ENCODE measurements at regions not wholly inside any gene's neighbourhood (a gene's known extent, or its start where the extent isn't known, plus 50 kb on each side); places are given as distances from the start of the nearest gene placed in this dataset.

GRCh38 chr5:3701694-3702093 is 106.1 kb downstream of the IRX1 start:
- H3K4me3 Mint-ChIP-seq = no peak overlapping the region
- ATAC-seq = no peak
- H3K9me3 Mint-ChIP-seq = peaks cover 12% of the 10 kb centered on the region
- no peaks in the 10 kb centered on the region for H3K27me3 Mint-ChIP-seq
- H3K36me3 Mint-ChIP-seq = no peaks in the 10 kb centered on the region
- H3K27ac Mint-ChIP-seq = no peak overlapping the region
- no peaks in the 10 kb centered on the region for H3K4me1 Mint-ChIP-seq

- Mint-ChIP-seq H3K36me3 (no peaks in the 10 kb centered on the region), H3K9me3 (peaks cover 15% of the 10 kb centered on the region), H3K27me3 (no peaks in the 10 kb centered on the region), H3K4me3 (no peak overlapping the region), H3K27ac (no peak overlapping the region), H3K4me1 (no peaks in the 10 kb centered on the region)
- no peak for ATAC-seq
These were observed 109.0 kb downstream of the IRX1 start for GRCh38 chr5:3704661-3705060.

- no peaks in the 10 kb centered on the region for H3K36me3 Mint-ChIP-seq
- no peaks in the 10 kb centered on the region for H3K27me3 Mint-ChIP-seq
- no peak overlapping the region for H3K4me3 Mint-ChIP-seq
- no peak overlapping the region for H3K27ac Mint-ChIP-seq
- no peak for ATAC-seq
- peaks cover 13% of the 10 kb centered on the region for H3K9me3 Mint-ChIP-seq
- no peaks in the 10 kb centered on the region for H3K4me1 Mint-ChIP-seq
These were observed 113.6 kb downstream of the IRX1 start for GRCh38 chr5:3709068-3709716.

- Mint-ChIP-seq H3K9me3 (peaks cover 13% of the 10 kb centered on the region), H3K4me1 (no peaks in the 10 kb centered on the region), H3K27ac (no peak overlapping the region), H3K36me3 (no peaks in the 10 kb centered on the region), H3K4me3 (no peak overlapping the region), H3K27me3 (no peaks in the 10 kb centered on the region)
- no peak for ATAC-seq
These were observed 114.2 kb downstream of the IRX1 start for GRCh38 chr5:3709717-3710348.

- ATAC-seq = no peak
- Mint-ChIP-seq H3K4me1 (no peaks in the 10 kb centered on the region), H3K4me3 (no peak overlapping the region), H3K27me3 (no peaks in the 10 kb centered on the region), H3K36me3 (no peaks in the 10 kb centered on the region), H3K27ac (no peak overlapping the region), H3K9me3 (peaks cover 8% of the 10 kb centered on the region)
These were observed 119.4 kb downstream of the IRX1 start for GRCh38 chr5:3715062-3715461.

- ATAC-seq = no peak
- no peak overlapping the region for H3K27ac Mint-ChIP-seq
- no peaks in the 10 kb centered on the region for H3K36me3 Mint-ChIP-seq
- no peaks in the 10 kb centered on the region for H3K4me1 Mint-ChIP-seq
- H3K4me3 Mint-ChIP-seq = no peak overlapping the region
- H3K9me3 Mint-ChIP-seq = no peaks in the 10 kb centered on the region
- no peaks in the 10 kb centered on the region for H3K27me3 Mint-ChIP-seq
These were observed 134.0 kb downstream of the IRX1 start for GRCh38 chr5:3729631-3730030.

- H3K4me1 Mint-ChIP-seq = no peaks in the 10 kb centered on the region
- ATAC-seq = no peak
These were observed 139.0 kb downstream of the IRX1 start for GRCh38 chr5:3734632-3735031.

GRCh38 chr5:3736466-3736865 is 140.8 kb downstream of the IRX1 start:
- Mint-ChIP-seq H3K4me3 (no peak overlapping the region), H3K4me1 (no peaks in the 10 kb centered on the region), H3K27me3 (no peaks in the 10 kb centered on the region), H3K9me3 (peaks cover 3% of the 10 kb centered on the region), H3K27ac (no peak overlapping the region), H3K36me3 (no peaks in the 10 kb centered on the region)
- no peak for ATAC-seq

More at GRCh38 chr5:3734632-3735031, 139.0 kb downstream of the IRX1 start:
- no peak overlapping the region for H3K4me3 Mint-ChIP-seq
- H3K27ac Mint-ChIP-seq = no peak overlapping the region
- no peaks in the 10 kb centered on the region for H3K9me3 Mint-ChIP-seq
- H3K27me3 Mint-ChIP-seq = no peaks in the 10 kb centered on the region
- H3K36me3 Mint-ChIP-seq = no peaks in the 10 kb centered on the region

- ATAC-seq = no peak
- Mint-ChIP-seq H3K27ac (no peak overlapping the region), H3K9me3 (peaks cover 3% of the 10 kb centered on the region), H3K4me1 (no peaks in the 10 kb centered on the region), H3K27me3 (no peaks in the 10 kb centered on the region), H3K36me3 (no peaks in the 10 kb centered on the region), H3K4me3 (no peak overlapping the region)
These were observed 141.3 kb downstream of the IRX1 start for GRCh38 chr5:3736926-3737325.

- Mint-ChIP-seq H3K9me3 (peaks cover 3% of the 10 kb centered on the region), H3K4me3 (no peak overlapping the region), H3K4me1 (no peaks in the 10 kb centered on the region), H3K36me3 (no peaks in the 10 kb centered on the region), H3K27me3 (no peaks in the 10 kb centered on the region), H3K27ac (no peak overlapping the region)
- no peak for ATAC-seq
These were observed 143.3 kb downstream of the IRX1 start for GRCh38 chr5:3738919-3739318.

GRCh38 chr5:3740546-3741373 is 145.1 kb downstream of the IRX1 start:
- Mint-ChIP-seq H3K27ac (no peak overlapping the region), H3K4me3 (no peak overlapping the region), H3K9me3 (peaks cover 3% of the 10 kb centered on the region), H3K27me3 (no peaks in the 10 kb centered on the region), H3K4me1 (no peaks in the 10 kb centered on the region), H3K36me3 (no peaks in the 10 kb centered on the region)
- ATAC-seq = no peak

- no peaks in the 10 kb centered on the region for H3K36me3 Mint-ChIP-seq
- no peak overlapping the region for H3K27ac Mint-ChIP-seq
- H3K27me3 Mint-ChIP-seq = no peaks in the 10 kb centered on the region
- no peak for ATAC-seq
- H3K9me3 Mint-ChIP-seq = peaks cover 4% of the 10 kb centered on the region
- H3K4me3 Mint-ChIP-seq = no peak overlapping the region
- no peaks in the 10 kb centered on the region for H3K4me1 Mint-ChIP-seq
These were observed 145.7 kb downstream of the IRX1 start for GRCh38 chr5:3741374-3741770.

- Mint-ChIP-seq H3K36me3 (no peaks in the 10 kb centered on the region), H3K4me1 (no peaks in the 10 kb centered on the region), H3K27ac (no peak overlapping the region), H3K4me3 (no peak overlapping the region), H3K27me3 (no peaks in the 10 kb centered on the region), H3K9me3 (peaks cover 9% of the 10 kb centered on the region)
- no peak for ATAC-seq
These were observed 147.1 kb downstream of the IRX1 start for GRCh38 chr5:3742750-3743149.

- no peaks in the 10 kb centered on the region for H3K36me3 Mint-ChIP-seq
- H3K27ac Mint-ChIP-seq = no peak overlapping the region
- no peaks in the 10 kb centered on the region for H3K27me3 Mint-ChIP-seq
- ATAC-seq = no peak
- no peak overlapping the region for H3K4me3 Mint-ChIP-seq
- no peaks in the 10 kb centered on the region for H3K4me1 Mint-ChIP-seq
- peaks cover 6% of the 10 kb centered on the region for H3K9me3 Mint-ChIP-seq
These were observed 156.2 kb downstream of the IRX1 start for GRCh38 chr5:3751846-3752245.

- Mint-ChIP-seq H3K4me3 (no peak overlapping the region), H3K36me3 (no peaks in the 10 kb centered on the region), H3K9me3 (peaks cover 1% of the 10 kb centered on the region), H3K4me1 (no peaks in the 10 kb centered on the region), H3K27me3 (no peaks in the 10 kb centered on the region), H3K27ac (no peak overlapping the region)
- ATAC-seq = no peak
These were observed 182.4 kb downstream of the IRX1 start for GRCh38 chr5:3778000-3778550.

Data from stimulated activated memory B cell treated with anti-CD40 and anti-IgM and Interleukin-4, amounts not matched to agents 10 μg/mL and 1 μg/mL and 100 μg/mL, for 72 hours (primary cell).